BJ (cell line): ENCODE measurements at regions not wholly inside any gene's neighbourhood (a gene's known extent, or its start where the extent isn't known, plus 50 kb on each side); places are given as distances from the start of the nearest gene placed in this dataset.

Experiments used
- CTCF ChIA-PET: fragments of 350-600 bp; formaldehyde crosslinking; extraction: SDS; loops from one replicate; lab custom pipeline; 2021; ENCODE audit warnings: antibody characterized with exemption, inconsistent platforms; lab: Yijun Ruan, JAX
- POLR2A ChIA-PET: fragments of 300-600 bp; sonication (Branson Sonifier 250); formaldehyde crosslinking; extraction: SDS; loops from one replicate; lab custom pipeline; 2021; ENCODE audit warnings: antibody characterized with exemption; lab: Charles Lee
- DNase-seq: peaks from one replicate; pipeline ENCODE4 v3.0.0-alpha.2; 2011; ENCODE audit warnings: low read depth
- H3K27me3 ChIP-seq: 2 replicates; pipeline ENCODE4 v1.6.0; 2011; ENCODE audit warnings: low read length; ENCODE audit not compliant: control insufficient read depth, insufficient read depth
- H3K36me3 ChIP-seq: 2 replicates; pipeline ENCODE4 v1.5.1; 2011; ENCODE audit warnings: low read length; ENCODE audit not compliant: control insufficient read depth, insufficient read depth
- H3K4me3 ChIP-seq: 2 replicates; pipeline ENCODE4 v1.5.1; 2011; ENCODE audit warnings: low read depth, mild to moderate bottlenecking, control low read depth, low read length
- TF ChIP-seq, protein P1 (sequence below): IDR thresholded peaks from 2 replicates; pipeline ENCODE4 v1.5.1; 2011; ENCODE audit warnings: low read depth, mild to moderate bottlenecking, control low read depth, inconsistent platforms, low read length, moderate library complexity; ENCODE audit not compliant: insufficient read depth

DNA sequence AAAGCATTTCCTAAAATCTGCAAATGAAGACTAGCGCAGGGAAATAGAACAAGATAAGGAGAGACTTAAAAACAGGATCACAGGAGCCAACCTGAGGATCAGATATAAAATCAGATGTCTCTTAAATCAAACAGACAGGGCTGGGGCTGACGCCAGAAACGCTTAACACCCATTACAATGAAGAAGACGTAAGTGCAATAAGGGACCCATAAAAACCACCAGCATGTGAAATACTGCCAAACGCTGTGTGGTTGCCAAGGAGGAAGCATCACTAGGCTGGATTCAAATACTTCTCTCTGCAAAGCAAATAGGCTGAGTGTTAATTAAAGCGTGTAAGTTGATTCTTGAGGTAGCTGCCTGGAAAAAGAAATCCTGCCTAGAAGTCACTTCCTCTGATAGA lies 74.4 kb upstream of the ATP10B start:
- CTCF ChIA-PET, result no interaction called here
- no peak for DNase-seq
- Histone ChIP-seq H3K4me3 (no peak overlapping the region), H3K27me3 (no peaks in the 10 kb centered on the region), H3K36me3 (no peaks in the 10 kb centered on the region)
- POLR2A ChIA-PET, result no interaction called here
- TF ChIP-seq, protein P1, sequence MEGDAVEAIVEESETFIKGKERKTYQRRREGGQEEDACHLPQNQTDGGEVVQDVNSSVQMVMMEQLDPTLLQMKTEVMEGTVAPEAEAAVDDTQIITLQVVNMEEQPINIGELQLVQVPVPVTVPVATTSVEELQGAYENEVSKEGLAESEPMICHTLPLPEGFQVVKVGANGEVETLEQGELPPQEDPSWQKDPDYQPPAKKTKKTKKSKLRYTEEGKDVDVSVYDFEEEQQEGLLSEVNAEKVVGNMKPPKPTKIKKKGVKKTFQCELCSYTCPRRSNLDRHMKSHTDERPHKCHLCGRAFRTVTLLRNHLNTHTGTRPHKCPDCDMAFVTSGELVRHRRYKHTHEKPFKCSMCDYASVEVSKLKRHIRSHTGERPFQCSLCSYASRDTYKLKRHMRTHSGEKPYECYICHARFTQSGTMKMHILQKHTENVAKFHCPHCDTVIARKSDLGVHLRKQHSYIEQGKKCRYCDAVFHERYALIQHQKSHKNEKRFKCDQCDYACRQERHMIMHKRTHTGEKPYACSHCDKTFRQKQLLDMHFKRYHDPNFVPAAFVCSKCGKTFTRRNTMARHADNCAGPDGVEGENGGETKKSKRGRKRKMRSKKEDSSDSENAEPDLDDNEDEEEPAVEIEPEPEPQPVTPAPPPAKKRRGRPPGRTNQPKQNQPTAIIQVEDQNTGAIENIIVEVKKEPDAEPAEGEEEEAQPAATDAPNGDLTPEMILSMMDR, result no peak

DNA sequence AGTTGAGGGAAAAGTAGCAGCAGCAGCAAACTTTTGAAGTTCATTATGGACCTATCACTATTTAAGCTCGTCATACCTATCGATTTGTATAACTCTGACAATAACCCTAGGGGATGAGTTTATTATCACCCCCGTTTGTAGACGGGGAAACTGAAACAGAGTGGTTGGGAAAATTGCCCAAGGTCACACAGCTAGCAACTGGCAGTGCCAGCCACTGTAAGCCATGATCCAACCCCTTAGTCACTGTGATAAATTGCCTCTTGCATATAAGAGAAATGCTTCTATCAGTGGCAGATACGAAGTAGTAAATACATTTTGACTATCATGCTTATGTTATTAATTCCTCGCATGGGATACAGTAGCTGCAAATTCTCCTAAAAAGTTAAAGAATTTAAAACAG lies 73.3 kb upstream of the ATP10B start:
- TF ChIP-seq, protein P1, result no peak
- ChIA-PET POLR2A (no interaction called here), CTCF (interaction anchor here (0.7 kb wide), 1 partner anchor 196 kb away, joined by 3 read pairs; no protein-coding TSS in a partner anchor)
- Histone ChIP-seq H3K4me3 (no peak overlapping the region), H3K27me3 (no peaks in the 10 kb centered on the region), H3K36me3 (no peaks in the 10 kb centered on the region)
- DNase-seq, result no peak

DNA sequence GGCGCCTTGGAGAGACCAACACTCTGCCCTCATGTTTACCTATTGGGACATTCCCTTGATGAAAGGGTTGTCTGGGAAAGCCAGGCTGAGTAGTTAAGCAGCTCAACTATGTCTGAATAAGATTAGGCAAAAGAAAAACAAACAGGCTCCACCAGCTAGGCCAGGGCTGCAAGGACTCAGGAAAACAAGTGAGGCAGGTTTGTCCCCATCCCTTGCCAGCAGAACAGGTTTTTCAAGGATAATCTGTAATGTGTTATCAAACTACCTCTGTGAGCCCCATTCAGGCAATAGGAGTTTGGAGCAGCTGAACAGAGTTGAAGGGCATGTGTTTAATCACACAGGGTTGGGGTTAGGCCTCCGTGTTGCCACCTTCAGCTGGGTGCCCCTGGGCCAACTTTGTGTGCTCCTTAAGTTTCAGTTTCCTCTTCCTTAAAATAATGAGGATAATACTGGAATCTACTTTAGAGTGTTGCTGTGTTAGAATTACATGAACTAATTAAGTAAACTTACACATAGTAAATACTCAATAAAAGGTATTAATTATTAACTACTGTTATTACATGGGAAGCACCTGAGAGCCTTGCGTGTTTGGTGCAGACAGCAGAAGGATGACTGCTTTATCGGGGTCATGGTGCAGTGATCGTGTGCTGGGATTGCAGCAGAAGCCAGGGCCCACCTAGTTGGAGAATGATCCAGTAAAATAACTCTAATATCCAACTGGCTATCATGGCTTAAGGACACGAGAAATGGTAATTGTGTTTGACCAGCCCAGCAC lies 72.1 kb upstream of the ATP10B start:
- POLR2A ChIA-PET, result no interaction called here
- CTCF ChIA-PET, result no interaction called here
- Histone ChIP-seq H3K4me3 (no peak overlapping the region), H3K27me3 (no peaks in the 10 kb centered on the region), H3K36me3 (no peaks in the 10 kb centered on the region)
- DNase-seq, result no peak
- TF ChIP-seq, protein P1, result no peak

DNA sequence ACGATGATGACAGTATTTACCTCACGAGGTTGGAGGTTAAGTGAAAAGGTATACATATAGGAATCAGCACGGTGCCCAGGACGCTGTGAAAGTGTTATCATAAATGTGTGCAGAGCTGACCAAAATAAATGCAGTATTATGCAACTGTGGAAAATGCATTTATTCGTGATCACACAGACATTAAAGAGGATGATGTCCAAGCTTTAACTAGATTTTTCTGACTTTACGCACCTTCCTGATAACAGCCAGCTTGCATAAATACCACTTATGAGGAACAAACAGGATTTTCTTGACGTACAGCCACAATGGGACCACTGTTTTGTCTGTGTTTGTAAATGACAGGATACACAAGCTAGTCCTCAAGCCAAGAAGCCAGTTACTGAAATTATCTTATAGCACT lies 71.4 kb upstream of the ATP10B start:
- ChIA-PET CTCF (no interaction called here), POLR2A (no interaction called here)
- H3K27me3 ChIP-seq, result no peaks in the 10 kb centered on the region
- no peak overlapping the region for H3K4me3 ChIP-seq
- no peaks in the 10 kb centered on the region for H3K36me3 ChIP-seq
- TF ChIP-seq, protein P1, result no peak
- no peak for DNase-seq

DNA sequence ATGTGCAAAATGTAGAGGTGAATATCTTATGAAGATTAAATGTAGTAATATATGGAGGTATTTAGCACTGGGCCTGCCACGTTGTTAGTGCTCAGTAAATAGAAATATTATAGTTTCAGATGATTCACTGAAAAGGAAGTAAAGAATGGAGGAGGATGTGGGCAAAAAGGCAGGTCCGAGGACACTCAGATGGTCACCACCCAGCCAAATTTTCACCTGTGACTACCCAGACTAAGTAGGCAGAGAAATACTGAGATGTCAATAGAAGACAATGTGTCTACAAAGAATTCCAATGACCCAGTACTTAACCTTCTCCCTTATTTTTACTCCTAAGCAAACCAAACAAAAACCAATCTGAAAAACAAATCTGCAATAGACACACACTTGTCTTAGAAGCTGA lies 70.3 kb upstream of the ATP10B start:
- no peak for DNase-seq
- ChIA-PET CTCF (no interaction called here), POLR2A (no interaction called here)
- H3K36me3 ChIP-seq, result no peaks in the 10 kb centered on the region
- TF ChIP-seq, protein P1, result no peak
- no peak overlapping the region for H3K4me3 ChIP-seq
- H3K27me3 ChIP-seq, result no peaks in the 10 kb centered on the region
